ENCODE measurements at regions not wholly inside any gene's neighbourhood (a gene's known extent, or its start where the extent isn't known, plus 50 kb on each side); places are given as distances from the start of the nearest gene placed in this dataset.

GRCh38 chr13:90201676-90202460, 1145.6 kb upstream of the MIR17HG start:
- H3K4me3 ChIP-seq (ENCODE audit: low read length) = no peak overlapping the region
- DNase-seq (ENCODE audit: low read depth, low spot score) = no peak

- DNase-seq (ENCODE audit: low read depth, low spot score) = no peak
- no peak overlapping the region for H3K4me3 ChIP-seq (ENCODE audit: low read length)
These were observed 1142.4 kb upstream of the MIR17HG start for GRCh38 chr13:90205081-90205480.

- H3K4me3 ChIP-seq (ENCODE audit: low read length) = no peak overlapping the region
- no peak for DNase-seq (ENCODE audit: low read depth, low spot score)
These were observed 1141.6 kb upstream of the MIR17HG start for GRCh38 chr13:90205911-90206310.

- no peak for DNase-seq (ENCODE audit: low read depth, low spot score)
- H3K4me3 ChIP-seq (ENCODE audit: low read length) = no peak overlapping the region
These were observed 1130.2 kb upstream of the MIR17HG start for GRCh38 chr13:90217275-90217674.

- no peak for DNase-seq (ENCODE audit: low read depth, low spot score)
- H3K4me3 ChIP-seq (ENCODE audit: low read length) = no peak overlapping the region
These were observed 1124.7 kb upstream of the MIR17HG start for GRCh38 chr13:90222758-90223157.

GRCh38 chr13:90230311-90230710, 1117.2 kb upstream of the MIR17HG start:
- no peak overlapping the region for H3K4me3 ChIP-seq (ENCODE audit: low read length)
- DNase-seq (ENCODE audit: low read depth, low spot score) = no peak

- no peak overlapping the region for H3K4me3 ChIP-seq (ENCODE audit: low read length)
- DNase-seq (ENCODE audit: low read depth, low spot score) = no peak
These were observed 1115.2 kb upstream of the MIR17HG start for GRCh38 chr13:90232291-90232690.

GRCh38 chr13:90233933-90234672, 1113.4 kb upstream of the MIR17HG start:
- no peak for DNase-seq (ENCODE audit: low read depth, low spot score)
- no peak overlapping the region for H3K4me3 ChIP-seq (ENCODE audit: low read length)

GRCh38 chr13:90237852-90238251, 1109.6 kb upstream of the MIR17HG start:
- DNase-seq (ENCODE audit: low read depth, low spot score) = no peak
- H3K4me3 ChIP-seq (ENCODE audit: low read length) = no peak overlapping the region

- DNase-seq (ENCODE audit: low read depth, low spot score) = no peak
- H3K4me3 ChIP-seq (ENCODE audit: low read length) = no peak overlapping the region
These were observed 1109.1 kb upstream of the MIR17HG start for GRCh38 chr13:90238413-90238812.

- DNase-seq (ENCODE audit: low read depth, low spot score) = no peak
- no peak overlapping the region for H3K4me3 ChIP-seq (ENCODE audit: low read length)
These were observed 1108.4 kb upstream of the MIR17HG start for GRCh38 chr13:90239130-90239529.

- no peak overlapping the region for H3K4me3 ChIP-seq (ENCODE audit: low read length)
These were observed 1101.5 kb upstream of the MIR17HG start for GRCh38 chr13:90246005-90246404.

GRCh38 chr13:90246687-90247345, 1100.7 kb upstream of the MIR17HG start:
- no peak for DNase-seq (ENCODE audit: low read depth, low spot score)
- H3K4me3 ChIP-seq (ENCODE audit: low read length) = no peak overlapping the region

More at GRCh38 chr13:90246005-90246404, 1101.5 kb upstream of the MIR17HG start:
- DNase-seq (ENCODE audit: low read depth, low spot score) = no peak

GRCh38 chr13:90253806-90254205, 1093.7 kb upstream of the MIR17HG start:
- no peak overlapping the region for H3K4me3 ChIP-seq (ENCODE audit: low read length)
- DNase-seq (ENCODE audit: low read depth, low spot score) = no peak

- DNase-seq (ENCODE audit: low read depth, low spot score) = no peak
- no peak overlapping the region for H3K4me3 ChIP-seq (ENCODE audit: low read length)
These were observed 1093.0 kb upstream of the MIR17HG start for GRCh38 chr13:90254437-90254836.

- DNase-seq (ENCODE audit: low read depth, low spot score) = no peak
These were observed 1090.7 kb upstream of the MIR17HG start for GRCh38 chr13:90256746-90257145.

GRCh38 chr13:90258129-90258528, 1089.4 kb upstream of the MIR17HG start:
- H3K4me3 ChIP-seq (ENCODE audit: low read length) = no peak overlapping the region
- no peak for DNase-seq (ENCODE audit: low read depth, low spot score)

More at GRCh38 chr13:90256746-90257145, 1090.7 kb upstream of the MIR17HG start:
- no peak overlapping the region for H3K4me3 ChIP-seq (ENCODE audit: low read length)

GRCh38 chr13:90261343-90261742, 1086.1 kb upstream of the MIR17HG start:
- DNase-seq (ENCODE audit: low read depth, low spot score) = no peak
- H3K4me3 ChIP-seq (ENCODE audit: low read length) = no peak overlapping the region

GRCh38 chr13:90270226-90270625, 1077.3 kb upstream of the MIR17HG start:
- no peak for DNase-seq (ENCODE audit: low read depth, low spot score)
- H3K4me3 ChIP-seq (ENCODE audit: low read length) = no peak overlapping the region

GRCh38 chr13:90272356-90272755, 1075.1 kb upstream of the MIR17HG start:
- no peak overlapping the region for H3K4me3 ChIP-seq (ENCODE audit: low read length)
- no peak for DNase-seq (ENCODE audit: low read depth, low spot score)

Data from Jurkat, Clone E6-1 (cell line).